ENCODE measurements at regions not wholly inside any gene's neighbourhood (a gene's known extent, or its start where the extent isn't known, plus 50 kb on each side); places are given as distances from the start of the nearest gene placed in this dataset.
A peak's percentile ranks its signal among the peaks of the same experiment; 100 is the strongest.

- no peak for DNase-seq (ENCODE audit: low spot score)
Observed at GRCh38 chr1:220982686-220983085, 103.4 kb downstream of the HLX start.

- DNase-seq (ENCODE audit: low spot score), result peak; percentile 20
Observed at GRCh38 chr1:220983877-220984635, 104.8 kb downstream of the HLX start.

GRCh38 chr1:220990427-220991339 is 111.4 kb downstream of the HLX start:
- DNase-seq (ENCODE audit: low spot score), result no peak

- no peak for DNase-seq (ENCODE audit: low spot score)
Observed at GRCh38 chr1:220991506-220991905, 112.3 kb downstream of the HLX start.

- DNase-seq (ENCODE audit: low spot score), result no peak
Observed at GRCh38 chr1:220991959-220992704, 112.9 kb downstream of the HLX start.

GRCh38 chr1:220992705-220993052 is 113.4 kb downstream of the HLX start:
- no peak for DNase-seq (ENCODE audit: low spot score)

- DNase-seq (ENCODE audit: low spot score), result no peak
Observed at GRCh38 chr1:220994671-220995070, 115.4 kb downstream of the HLX start.

- DNase-seq (ENCODE audit: low spot score), result no peak
Observed at GRCh38 chr1:220997791-220998190, 118.5 kb downstream of the HLX start.

- no peak for DNase-seq (ENCODE audit: low spot score)
Observed at GRCh38 chr1:220999872-221000863, 120.9 kb downstream of the HLX start.

GRCh38 chr1:221001167-221001566 is 121.9 kb downstream of the HLX start:
- no peak for DNase-seq (ENCODE audit: low spot score)

GRCh38 chr1:221002601-221003000 is 123.4 kb downstream of the HLX start:
- no peak for DNase-seq (ENCODE audit: low spot score)

GRCh38 chr1:221011145-221011544 is 131.9 kb downstream of the HLX start:
- DNase-seq (ENCODE audit: low spot score), result no peak

- DNase-seq (ENCODE audit: low spot score), result no peak
Observed at GRCh38 chr1:221012120-221012519, 132.9 kb downstream of the HLX start.

- no peak for DNase-seq (ENCODE audit: low spot score)
Observed at GRCh38 chr1:221013691-221014660, 134.7 kb downstream of the HLX start.

GRCh38 chr1:221015159-221015790 is 136.0 kb downstream of the HLX start:
- no peak for DNase-seq (ENCODE audit: low spot score)

GRCh38 chr1:221016751-221017150 is 137.5 kb downstream of the HLX start:
- no peak for DNase-seq (ENCODE audit: low spot score)

GRCh38 chr1:221018414-221018813 is 139.2 kb downstream of the HLX start:
- no peak for DNase-seq (ENCODE audit: low spot score)

- DNase-seq (ENCODE audit: low spot score), result no peak
Observed at GRCh38 chr1:221022331-221022730, 143.1 kb downstream of the HLX start.

GRCh38 chr1:221023482-221023881 is 144.2 kb downstream of the HLX start:
- DNase-seq (ENCODE audit: low spot score), result no peak

GRCh38 chr1:221025501-221025900 is 146.3 kb downstream of the HLX start:
- no peak for DNase-seq (ENCODE audit: low spot score)

All from HuH-7 (cell line).